ENCODE measurements at regions not wholly inside any gene's neighbourhood (a gene's known extent, or its start where the extent isn't known, plus 50 kb on each side); places are given as distances from the start of the nearest gene placed in this dataset.

GRCh38 chr2:192993059-192993458, 798.3 kb upstream of the TMEFF2 start:
- H3K36me3 ChIP-seq (replicated peaks in 1 of 2; ENCODE audit: control insufficient read depth in 1 of 2, insufficient read depth in 2 of 2, low read length in 2 of 2) = no peaks in the 10 kb centered on the region
- no CpG with 5 or more reads among the region's 4 CpGs for WGBS (ENCODE audit: insufficient coverage)
- TF ChIP-seq, protein P1, sequence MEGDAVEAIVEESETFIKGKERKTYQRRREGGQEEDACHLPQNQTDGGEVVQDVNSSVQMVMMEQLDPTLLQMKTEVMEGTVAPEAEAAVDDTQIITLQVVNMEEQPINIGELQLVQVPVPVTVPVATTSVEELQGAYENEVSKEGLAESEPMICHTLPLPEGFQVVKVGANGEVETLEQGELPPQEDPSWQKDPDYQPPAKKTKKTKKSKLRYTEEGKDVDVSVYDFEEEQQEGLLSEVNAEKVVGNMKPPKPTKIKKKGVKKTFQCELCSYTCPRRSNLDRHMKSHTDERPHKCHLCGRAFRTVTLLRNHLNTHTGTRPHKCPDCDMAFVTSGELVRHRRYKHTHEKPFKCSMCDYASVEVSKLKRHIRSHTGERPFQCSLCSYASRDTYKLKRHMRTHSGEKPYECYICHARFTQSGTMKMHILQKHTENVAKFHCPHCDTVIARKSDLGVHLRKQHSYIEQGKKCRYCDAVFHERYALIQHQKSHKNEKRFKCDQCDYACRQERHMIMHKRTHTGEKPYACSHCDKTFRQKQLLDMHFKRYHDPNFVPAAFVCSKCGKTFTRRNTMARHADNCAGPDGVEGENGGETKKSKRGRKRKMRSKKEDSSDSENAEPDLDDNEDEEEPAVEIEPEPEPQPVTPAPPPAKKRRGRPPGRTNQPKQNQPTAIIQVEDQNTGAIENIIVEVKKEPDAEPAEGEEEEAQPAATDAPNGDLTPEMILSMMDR (IDR thresholded peaks at IDR 0.05) = no peak

DNA sequence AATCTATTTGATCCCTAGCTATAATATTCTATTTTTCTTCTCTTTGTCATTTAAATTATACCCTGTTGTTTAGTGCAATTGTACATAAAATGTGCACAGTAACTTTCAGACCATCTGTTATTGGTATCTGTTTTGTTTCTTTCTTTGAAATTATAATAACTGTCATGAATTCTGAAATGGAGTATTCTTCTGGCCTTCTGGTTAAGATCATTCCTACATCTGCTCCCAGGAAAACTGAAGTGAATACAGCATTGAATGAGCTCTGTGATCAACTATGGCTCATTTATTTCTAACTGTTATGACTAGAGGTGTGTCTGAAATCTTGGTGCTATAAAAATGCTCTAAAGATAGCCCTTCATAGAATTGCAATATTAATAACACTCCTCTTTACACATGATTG, 788.4 kb upstream of the TMEFF2 start:
- Mint-ChIP-seq H3K27ac (no peak overlapping the region), H3K36me3 (no peaks in the 10 kb centered on the region), H3K9me3 (peaks cover 0 to 3% (median 2%) of the 10 kb centered on the region in 7 donors), H3K4me1 (no peaks in the 10 kb centered on the region), H3K27me3 (ENCODE audit: low read depth in 3 of 3) (no peaks in the 10 kb centered on the region), H3K4me3 (no peak overlapping the region)
- intact Hi-C loops (cut with micrococcal nuclease) = no loop called here
- H3K4me1 ChIP-seq (ENCODE audit: control insufficient read depth in 1 of 2, insufficient read depth in 2 of 2, low read length in 2 of 2) = no peaks in the 10 kb centered on the region
- no peak overlapping the region for H2AFZ ChIP-seq (ENCODE audit: insufficient read depth, low read depth, low read length, poor library complexity, severe bottlenecking)
- no peak overlapping the region for H3K4me2 ChIP-seq (replicated peaks; ENCODE audit: extremely low read depth, low read length, poor library complexity, severe bottlenecking)
- DNase-seq = no peak
- H3K36me3 ChIP-seq (replicated peaks in 1 of 2; ENCODE audit: control insufficient read depth in 1 of 2, insufficient read depth in 2 of 2, low read length in 2 of 2) = no peaks in the 10 kb centered on the region
- no peaks in the 10 kb centered on the region for H4K20me1 ChIP-seq (ENCODE audit: insufficient read depth, low read length)
- H3K27me3 ChIP-seq (ENCODE audit: control insufficient read depth in 2 of 2, insufficient read depth in 2 of 2, low read length in 2 of 2) = no peaks in the 10 kb centered on the region
- H3K9ac ChIP-seq (ENCODE audit: insufficient read depth, low read length, poor library complexity, severe bottlenecking) = no peak overlapping the region
- H3K79me2 ChIP-seq (ENCODE audit: insufficient read depth, low read length) = no peaks in the 10 kb centered on the region
- TF ChIP-seq, protein P1 (IDR thresholded peaks at IDR 0.05) = no peak
- H3K4me3 ChIP-seq (replicated peaks in 1 of 3; ENCODE audit: low read depth in 2 of 3, low read length in 3 of 3) = no peak overlapping the region
- H3K9me3 ChIP-seq (replicated peaks in 1 of 2; ENCODE audit: control insufficient read depth in 1 of 2, insufficient read depth in 1 of 2, low read length in 2 of 2) = no peaks in the 10 kb centered on the region
- no peak overlapping the region for H3K27ac ChIP-seq (ENCODE audit: low read depth in 1 of 2, low read length in 2 of 2)

More at GRCh38 chr2:192993059-192993458, 798.3 kb upstream of the TMEFF2 start:
- no peak for DNase-seq
- no peak overlapping the region for H3K27ac Mint-ChIP-seq
- Histone ChIP-seq H3K9ac (ENCODE audit: insufficient read depth, low read length, poor library complexity, severe bottlenecking) (no peak overlapping the region), H3K27ac (ENCODE audit: low read depth in 1 of 2, low read length in 2 of 2) (no peak overlapping the region), H3K4me2 (replicated peaks; ENCODE audit: extremely low read depth, low read length, poor library complexity, severe bottlenecking) (no peak overlapping the region), H3K27me3 (ENCODE audit: control insufficient read depth in 2 of 2, insufficient read depth in 2 of 2, low read length in 2 of 2) (no peaks in the 10 kb centered on the region), H3K9me3 (replicated peaks in 1 of 2; ENCODE audit: control insufficient read depth in 1 of 2, insufficient read depth in 1 of 2, low read length in 2 of 2) (no peaks in the 10 kb centered on the region), H3K4me1 (ENCODE audit: control insufficient read depth in 1 of 2, insufficient read depth in 2 of 2, low read length in 2 of 2) (no peaks in the 10 kb centered on the region), H2AFZ (ENCODE audit: insufficient read depth, low read depth, low read length, poor library complexity, severe bottlenecking) (no peak overlapping the region), H4K20me1 (ENCODE audit: insufficient read depth, low read length) (no peaks in the 10 kb centered on the region), H3K79me2 (ENCODE audit: insufficient read depth, low read length) (no peaks in the 10 kb centered on the region), H3K4me3 (replicated peaks in 1 of 3; ENCODE audit: low read depth in 2 of 3, low read length in 3 of 3) (no peak overlapping the region)
- no peaks in the 10 kb centered on the region for H3K27me3 Mint-ChIP-seq (ENCODE audit: low read depth in 3 of 3)
- H3K4me3 Mint-ChIP-seq = no peak overlapping the region
- peaks cover 0 to 3% (median 1%) of the 10 kb centered on the region in 7 donors for H3K9me3 Mint-ChIP-seq
- no peaks in the 10 kb centered on the region for H3K4me1 Mint-ChIP-seq
- intact Hi-C loops (cut with micrococcal nuclease) = no loop called here
- no peaks in the 10 kb centered on the region for H3K36me3 Mint-ChIP-seq

Measured in CD14-positive monocyte (primary cell).